HEK293T (cell line): ENCODE measurements at regions not wholly inside any gene's neighbourhood (a gene's known extent, or its start where the extent isn't known, plus 50 kb on each side); places are given as distances from the start of the nearest gene placed in this dataset.

Experiments
- ARNT ChIP-seq: fragments of 450-650 bp; IDR thresholded peaks from 2 replicates; pipeline ENCODE4 v1.6.1; 2017; ENCODE audit warnings: mild to moderate bottlenecking
- BHLHE40 ChIP-seq: fragments of 450-650 bp; IDR thresholded peaks from 2 replicates; pipeline ENCODE4 v1.6.1; 2016; ENCODE audit warnings: mild to moderate bottlenecking, moderate library complexity, borderline replicate concordance
- CTBP1 ChIP-seq: fragments of 450-650 bp; IDR thresholded peaks from 2 replicates; pipeline ENCODE4 v1.6.1; 2016; ENCODE audit warnings: borderline replicate concordance
- FOXA1 ChIP-seq: fragments of 450-650 bp; IDR thresholded peaks from 2 replicates; pipeline ENCODE4 v1.6.1; 2016; ENCODE audit warnings: mild to moderate bottlenecking
- FOXK2 ChIP-seq: fragments of 450-650 bp; IDR thresholded peaks from 2 replicates; pipeline ENCODE4 v1.6.1; 2016; ENCODE audit warnings: mild to moderate bottlenecking
- FOXM1 ChIP-seq: fragments of 450-650 bp; IDR thresholded peaks from 2 replicates; pipeline ENCODE4 v1.6.1; 2017; ENCODE audit warnings: mild to moderate bottlenecking, borderline replicate concordance
- HDGF ChIP-seq: fragments of 450-650 bp; IDR thresholded peaks from 2 replicates; pipeline ENCODE4 v1.6.1; 2017; ENCODE audit warnings: antibody characterized with exemption, borderline replicate concordance
- LEF1 ChIP-seq: fragments of 450-650 bp; IDR thresholded peaks from 2 replicates; pipeline ENCODE4 v1.6.1; 2017; ENCODE audit warnings: mild to moderate bottlenecking, borderline replicate concordance
- NFRKB ChIP-seq: fragments of 450-650 bp; IDR thresholded peaks from 2 replicates; pipeline ENCODE4 v1.6.1; 2016; ENCODE audit warnings: mild to moderate bottlenecking, moderate library complexity
- SP1 ChIP-seq: fragments of 450-650 bp; IDR thresholded peaks from 2 replicates; pipeline ENCODE4 v1.6.1; 2017
- SUZ12 ChIP-seq: fragments of 450-650 bp; IDR thresholded peaks from 2 replicates; pipeline ENCODE4 v1.6.1; 2016; ENCODE audit warnings: mild to moderate bottlenecking
- TARDBP ChIP-seq: fragments of 450-650 bp; IDR thresholded peaks from 2 replicates; pipeline ENCODE4 v1.6.1; 2016
- ZNF384 ChIP-seq: fragments of 450-650 bp; IDR thresholded peaks from 2 replicates; pipeline ENCODE4 v1.6.1; 2016
- TF ChIP-seq, protein P1 (sequence below): fragments of 450-650 bp; IDR thresholded peaks from 2 replicates; pipeline ENCODE4 v1.6.1; 2016

DNA sequence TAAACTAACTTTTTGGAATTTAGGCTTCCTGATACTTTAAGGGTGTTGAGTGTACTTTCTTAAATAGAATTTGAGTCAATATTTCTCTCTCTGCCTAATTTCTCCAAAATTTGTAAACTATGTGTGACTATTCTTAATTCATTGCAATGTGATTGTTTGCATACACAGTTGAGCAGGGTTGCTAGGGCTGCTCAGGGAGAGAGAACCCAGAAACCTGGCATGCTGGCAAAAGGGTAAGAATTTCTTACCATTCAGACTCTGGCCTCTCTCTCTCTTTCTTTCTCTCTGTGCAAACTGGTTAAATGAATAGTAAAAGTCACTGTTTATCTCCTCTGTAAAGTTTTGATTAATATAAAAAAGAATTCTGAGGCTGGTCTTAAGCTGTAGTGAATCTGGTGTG, 51.0 kb upstream of the NAMPT start:
- no peak for TF ChIP-seq SP1
- no peak for TF ChIP-seq FOXM1
- TF ChIP-seq HDGF: no peak
- no peak for TF ChIP-seq SUZ12
- TF ChIP-seq ZNF384: no peak
- no peak for TF ChIP-seq ARNT
- no peak for TF ChIP-seq BHLHE40
- TF ChIP-seq FOXK2: no peak
- no peak for TF ChIP-seq LEF1
- TF ChIP-seq CTBP1: no peak
- TF ChIP-seq TARDBP: no peak
- TF ChIP-seq FOXA1: no peak
- TF ChIP-seq, protein P1, sequence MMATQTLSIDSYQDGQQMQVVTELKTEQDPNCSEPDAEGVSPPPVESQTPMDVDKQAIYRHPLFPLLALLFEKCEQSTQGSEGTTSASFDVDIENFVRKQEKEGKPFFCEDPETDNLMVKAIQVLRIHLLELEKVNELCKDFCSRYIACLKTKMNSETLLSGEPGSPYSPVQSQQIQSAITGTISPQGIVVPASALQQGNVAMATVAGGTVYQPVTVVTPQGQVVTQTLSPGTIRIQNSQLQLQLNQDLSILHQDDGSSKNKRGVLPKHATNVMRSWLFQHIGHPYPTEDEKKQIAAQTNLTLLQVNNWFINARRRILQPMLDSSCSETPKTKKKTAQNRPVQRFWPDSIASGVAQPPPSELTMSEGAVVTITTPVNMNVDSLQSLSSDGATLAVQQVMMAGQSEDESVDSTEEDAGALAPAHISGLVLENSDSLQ: no peak
- no peak for TF ChIP-seq NFRKB
